ENCODE measurements at regions not wholly inside any gene's neighbourhood (a gene's known extent, or its start where the extent isn't known, plus 50 kb on each side); places are given as distances from the start of the nearest gene placed in this dataset.

GRCh38 chr1:110756506-110756905 is 81.8 kb upstream of the KCNA3 start:
- no peak for TF ChIP-seq SMC3 (conservative IDR thresholded peaks at IDR 0.05; ENCODE audit: poor library complexity)
- TF ChIP-seq POLR2AphosphoS5 (IDR thresholded peaks at IDR 0.05): no peak
- no peak for TF ChIP-seq MXI1 (conservative IDR thresholded peaks at IDR 0.05; ENCODE audit: poor library complexity, severe bottlenecking)
- TF ChIP-seq REST (IDR thresholded peaks at IDR 0.05; ENCODE audit: borderline replicate concordance): no peak
- no peak for TF ChIP-seq RAD21 (conservative IDR thresholded peaks at IDR 0.05)
- TF ChIP-seq EP300 (conservative IDR thresholded peaks at IDR 0.05; ENCODE audit: poor library complexity, severe bottlenecking): no peak
- H3F3A ChIP-seq (ENCODE audit: insufficient read depth, low read length, poor library complexity, severe bottlenecking): no peaks in the 10 kb centered on the region
- no peaks in the 10 kb centered on the region for H3K27me3 ChIP-seq (ENCODE audit: insufficient read depth, low read depth, low read length)
- no peak overlapping the region for H3K9ac ChIP-seq (ENCODE audit: low read length)
- no peaks in the 10 kb centered on the region for H3K9me3 ChIP-seq (ENCODE audit: low read length)
- H3K9me2 ChIP-seq (ENCODE audit: insufficient read depth, low read length): no peaks in the 10 kb centered on the region
- H3K4me2 ChIP-seq (ENCODE audit: low read length): no peak overlapping the region
- no peak overlapping the region for H3K4me3 ChIP-seq (ENCODE audit: low read length)
- H2AFZ ChIP-seq (ENCODE audit: low read depth, low read length): no peak overlapping the region
- no peaks in the 10 kb centered on the region for H4K20me1 ChIP-seq (ENCODE audit: insufficient read depth)
- no peaks in the 10 kb centered on the region for H3K36me3 ChIP-seq (ENCODE audit: insufficient read depth, low read length)
- H3K27ac ChIP-seq (ENCODE audit: low read length): no peak overlapping the region
- H3K79me2 ChIP-seq (replicated peaks; ENCODE audit: insufficient read depth, low read length): no peaks in the 10 kb centered on the region

- no peak overlapping the region for H3K4me3 ChIP-seq (ENCODE audit: low read length)
- H3K9me3 ChIP-seq (ENCODE audit: low read length): no peaks in the 10 kb centered on the region
- H4K20me1 ChIP-seq (ENCODE audit: insufficient read depth): no peaks in the 10 kb centered on the region
- no peak overlapping the region for H3K27ac ChIP-seq (ENCODE audit: low read length)
- H3K27me3 ChIP-seq (ENCODE audit: insufficient read depth, low read depth, low read length): no peaks in the 10 kb centered on the region
- no peaks in the 10 kb centered on the region for H3K79me2 ChIP-seq (replicated peaks; ENCODE audit: insufficient read depth, low read length)
- H3K9ac ChIP-seq (ENCODE audit: low read length): no peak overlapping the region
- TF ChIP-seq MXI1 (conservative IDR thresholded peaks at IDR 0.05; ENCODE audit: poor library complexity, severe bottlenecking) (no peak), CTCF (IDR thresholded peaks at IDR 0.05; ENCODE audit: poor library complexity, severe bottlenecking) (no peak), POLR2AphosphoS5 (IDR thresholded peaks at IDR 0.05) (no peak), TAF1 (IDR thresholded peaks at IDR 0.05; ENCODE audit: low read depth) (no peak), EZH2 (IDR thresholded peaks at IDR 0.05; ENCODE audit: borderline replicate concordance, insufficient read depth, low read length, poor library complexity, severe bottlenecking) (no peak), REST (IDR thresholded peaks at IDR 0.05; ENCODE audit: borderline replicate concordance) (no peak), EP300 (conservative IDR thresholded peaks at IDR 0.05; ENCODE audit: poor library complexity, severe bottlenecking) (no peak), RAD21 (conservative IDR thresholded peaks at IDR 0.05) (no peak), SMC3 (conservative IDR thresholded peaks at IDR 0.05; ENCODE audit: poor library complexity) (no peak)
- no peak overlapping the region for H3K4me2 ChIP-seq (ENCODE audit: low read length)
- no peak overlapping the region for H2AFZ ChIP-seq (ENCODE audit: low read depth, low read length)
- H3F3A ChIP-seq (ENCODE audit: insufficient read depth, low read length, poor library complexity, severe bottlenecking): no peaks in the 10 kb centered on the region
- no peaks in the 10 kb centered on the region for H3K9me2 ChIP-seq (ENCODE audit: insufficient read depth, low read length)
- H3K36me3 ChIP-seq (ENCODE audit: insufficient read depth, low read length): no peaks in the 10 kb centered on the region
Observed at GRCh38 chr1:110752941-110753725, 78.4 kb upstream of the KCNA3 start.
